ENCODE measurements at regions not wholly inside any gene's neighbourhood (a gene's known extent, or its start where the extent isn't known, plus 50 kb on each side); places are given as distances from the start of the nearest gene placed in this dataset.

- Histone ChIP-seq H3K4me3 (no peak overlapping the region), H3K9me3 (no peaks in the 10 kb centered on the region), H3K4me1 (peaks cover 0 to 42% of the 10 kb centered on the region in 2 donors), H3K36me3 (no peaks in the 10 kb centered on the region), H3K27ac (no peak overlapping the region), H3K27me3 (no peaks in the 10 kb centered on the region)
- no peak for TF ChIP-seq CTCF (IDR thresholded peaks at IDR 0.05)
- no peak for DNase-seq (ENCODE audit: low spot score)
These were observed 206.3 kb upstream of the S1PR3 start for GRCh38 chr9:88784960-88785359.

- DNase-seq (ENCODE audit: low spot score), result no peak
- Histone ChIP-seq H3K9me3 (no peaks in the 10 kb centered on the region), H3K36me3 (no peaks in the 10 kb centered on the region), H3K4me1 (peaks cover 0 to 44% of the 10 kb centered on the region in 2 donors), H3K27me3 (no peaks in the 10 kb centered on the region), H3K27ac (peak overlapping the region; percentile 26 to 46), H3K4me3 (no peak overlapping the region)
- TF ChIP-seq CTCF (IDR thresholded peaks at IDR 0.05), result no peak
These were observed 204.8 kb upstream of the S1PR3 start for GRCh38 chr9:88786291-88787079.

GRCh38 chr9:88789785-88790184, 201.5 kb upstream of the S1PR3 start:
- peaks cover 0 to 40% of the 10 kb centered on the region in 2 donors for H3K4me1 ChIP-seq
- H3K27me3 ChIP-seq, result no peaks in the 10 kb centered on the region
- no peak overlapping the region for H3K4me3 ChIP-seq
- no peaks in the 10 kb centered on the region for H3K9me3 ChIP-seq
- no peak for TF ChIP-seq CTCF (IDR thresholded peaks at IDR 0.05)
- H3K36me3 ChIP-seq, result no peaks in the 10 kb centered on the region
- no peak overlapping the region for H3K27ac ChIP-seq
- no peak for DNase-seq (ENCODE audit: low spot score)

GRCh38 chr9:88791105-88791805, 200.0 kb upstream of the S1PR3 start:
- Histone ChIP-seq H3K4me1 (peaks cover 0 to 40% of the 10 kb centered on the region in 2 donors), H3K4me3 (no peak overlapping the region), H3K9me3 (no peaks in the 10 kb centered on the region), H3K27ac (peak overlapping the region; percentile 31 to 74), H3K36me3 (no peaks in the 10 kb centered on the region), H3K27me3 (no peaks in the 10 kb centered on the region)
- DNase-seq (ENCODE audit: low spot score), result no peak
- TF ChIP-seq CTCF (IDR thresholded peaks at IDR 0.05), result no peak

DNA sequence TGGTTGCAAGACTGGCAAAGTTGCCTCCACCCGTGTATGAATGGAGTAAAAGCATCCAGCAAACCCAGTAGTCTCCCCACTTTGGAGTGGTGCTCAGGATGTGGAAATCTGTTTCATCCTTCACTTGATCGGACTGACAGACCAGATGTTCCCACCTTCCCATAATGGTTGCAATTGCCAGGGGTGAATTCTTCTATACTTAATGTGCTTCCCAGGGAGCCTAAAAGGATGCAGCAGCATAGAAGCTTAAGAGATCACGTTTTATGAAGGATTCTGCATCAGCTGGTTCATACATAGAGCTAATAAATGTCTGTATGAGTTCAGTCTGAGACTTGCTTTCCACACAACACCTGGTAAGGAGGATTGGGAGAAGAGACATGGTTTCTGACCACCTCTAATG, 198.8 kb upstream of the S1PR3 start:
- H3K4me3 ChIP-seq, result no peak overlapping the region
- no peaks in the 10 kb centered on the region for H3K36me3 ChIP-seq
- no peak for DNase-seq (ENCODE audit: low spot score)
- H3K27ac ChIP-seq, result no peak overlapping the region
- H3K9me3 ChIP-seq, result no peaks in the 10 kb centered on the region
- peaks cover 0 to 28% of the 10 kb centered on the region in 2 donors for H3K4me1 ChIP-seq
- TF ChIP-seq CTCF (IDR thresholded peaks at IDR 0.05), result no peak
- H3K27me3 ChIP-seq, result no peaks in the 10 kb centered on the region
